DOHH2 (cell line): ENCODE measurements at regions not wholly inside any gene's neighbourhood (a gene's known extent, or its start where the extent isn't known, plus 50 kb on each side); places are given as distances from the start of the nearest gene placed in this dataset.

ENCODE experiments used
- EZH2phosphoT487 ChIP-seq: fragments of 200-600 bp; sonication (generic); IDR thresholded peaks from 2 replicates; pipeline ENCODE4 v1.6.1; 2017; ENCODE audit warnings: borderline replicate concordance, mild to moderate bottlenecking, antibody characterized with exemption, low read length, moderate library complexity, mixed read lengths
- TF ChIP-seq, protein P1 (sequence below): fragments of 200-600 bp; sonication (generic); IDR thresholded peaks from one replicate; pipeline ENCODE4 v1.5.1; 2014; ENCODE audit warnings: antibody characterized with exemption, mild to moderate bottlenecking, low read depth, low read length; ENCODE audit not compliant: poor library complexity, severe bottlenecking

DNA sequence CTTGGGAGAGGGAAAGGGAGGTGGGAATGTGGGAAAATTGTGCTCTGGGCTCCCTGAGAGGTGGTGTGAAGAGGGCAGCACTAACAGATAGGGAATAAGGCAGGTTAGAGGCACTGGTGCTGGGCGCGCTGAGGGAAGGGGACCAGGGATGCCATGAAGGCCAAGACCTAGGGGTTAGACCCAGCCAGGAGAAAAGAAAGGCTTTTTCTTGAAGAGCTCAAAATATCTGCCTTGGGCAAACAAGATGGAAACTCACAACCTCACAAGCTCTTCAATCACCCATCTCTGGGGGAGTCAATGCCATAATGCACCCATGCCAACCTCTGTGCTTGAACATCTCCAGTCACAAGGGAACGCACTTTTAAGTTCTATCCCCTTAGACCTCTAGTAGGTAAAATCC is 363.6 kb upstream of the CHD6 start:
- TF ChIP-seq, protein P1, sequence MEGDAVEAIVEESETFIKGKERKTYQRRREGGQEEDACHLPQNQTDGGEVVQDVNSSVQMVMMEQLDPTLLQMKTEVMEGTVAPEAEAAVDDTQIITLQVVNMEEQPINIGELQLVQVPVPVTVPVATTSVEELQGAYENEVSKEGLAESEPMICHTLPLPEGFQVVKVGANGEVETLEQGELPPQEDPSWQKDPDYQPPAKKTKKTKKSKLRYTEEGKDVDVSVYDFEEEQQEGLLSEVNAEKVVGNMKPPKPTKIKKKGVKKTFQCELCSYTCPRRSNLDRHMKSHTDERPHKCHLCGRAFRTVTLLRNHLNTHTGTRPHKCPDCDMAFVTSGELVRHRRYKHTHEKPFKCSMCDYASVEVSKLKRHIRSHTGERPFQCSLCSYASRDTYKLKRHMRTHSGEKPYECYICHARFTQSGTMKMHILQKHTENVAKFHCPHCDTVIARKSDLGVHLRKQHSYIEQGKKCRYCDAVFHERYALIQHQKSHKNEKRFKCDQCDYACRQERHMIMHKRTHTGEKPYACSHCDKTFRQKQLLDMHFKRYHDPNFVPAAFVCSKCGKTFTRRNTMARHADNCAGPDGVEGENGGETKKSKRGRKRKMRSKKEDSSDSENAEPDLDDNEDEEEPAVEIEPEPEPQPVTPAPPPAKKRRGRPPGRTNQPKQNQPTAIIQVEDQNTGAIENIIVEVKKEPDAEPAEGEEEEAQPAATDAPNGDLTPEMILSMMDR: no peak
- no peak for TF ChIP-seq EZH2phosphoT487
